Transverse colon (tissue), 3 donors: ENCODE measurements at regions not wholly inside any gene's neighbourhood (a gene's known extent, or its start where the extent isn't known, plus 50 kb on each side); places are given as distances from the start of the nearest gene placed in this dataset.

Experiments
- CTCF ChIP-seq, 5 experiments: fragments of 200-600 bp in 3 of 5; fragments of 450-650 bp in 2 of 5; sonication (generic) in 3 of 5; IDR thresholded peaks; 1 replicate in 2 of 5; 2 replicates in 3 of 5; pipeline ENCODE4 v1.5.1; 2016 to 2017; ENCODE audit warnings: antibody characterized with exemption in 5 of 5, inconsistent platforms in 3 of 5, mild to moderate bottlenecking in 2 of 5, moderate library complexity in 1 of 5
- POLR2A ChIP-seq: fragments of 450-650 bp; IDR thresholded peaks from one replicate; pipeline ENCODE4 v1.6.1; 2016; ENCODE audit warnings: antibody characterized with exemption, mild to moderate bottlenecking, moderate library complexity

- TF ChIP-seq POLR2A (no peak), CTCF (IDR thresholded peaks at IDR 0.05) (no peak)
Measured at GRCh38 chr16:86322806-86323205, 187.5 kb upstream of the FOXF1 start.
